ENCODE measurements at regions not wholly inside any gene's neighbourhood (a gene's known extent, or its start where the extent isn't known, plus 50 kb on each side); places are given as distances from the start of the nearest gene placed in this dataset.

- H3K27me3 Mint-ChIP-seq (ENCODE audit: low read depth in 3 of 3): no peaks in the 10 kb centered on the region
- H3K9me3 Mint-ChIP-seq: peaks cover 5 to 52% (median 20%) of the 10 kb centered on the region in 6 donors
- no peak for DNase-seq
- peaks cover 0 to 3% (median 0%) of the 10 kb centered on the region in 3 donors for H3K36me3 Mint-ChIP-seq
- no peak overlapping the region for H3K4me3 Mint-ChIP-seq
- H3K27ac Mint-ChIP-seq: no peak overlapping the region
- H3K4me1 Mint-ChIP-seq: no peaks in the 10 kb centered on the region
Measured at GRCh38 chr4:178738026-178738425, 1295.8 kb upstream of the AGA start.

GRCh38 chr4:178745203-178745602, 1303.0 kb upstream of the AGA start:
- Mint-ChIP-seq H3K9me3 (peaks cover 14 to 47% (median 29%) of the 10 kb centered on the region in 6 donors), H3K4me3 (no peak overlapping the region), H3K4me1 (no peaks in the 10 kb centered on the region), H3K27me3 (ENCODE audit: low read depth in 3 of 3) (no peaks in the 10 kb centered on the region), H3K36me3 (peaks cover 0 to 3% (median 0%) of the 10 kb centered on the region in 3 donors), H3K27ac (no peak overlapping the region)
- DNase-seq: no peak

DNA sequence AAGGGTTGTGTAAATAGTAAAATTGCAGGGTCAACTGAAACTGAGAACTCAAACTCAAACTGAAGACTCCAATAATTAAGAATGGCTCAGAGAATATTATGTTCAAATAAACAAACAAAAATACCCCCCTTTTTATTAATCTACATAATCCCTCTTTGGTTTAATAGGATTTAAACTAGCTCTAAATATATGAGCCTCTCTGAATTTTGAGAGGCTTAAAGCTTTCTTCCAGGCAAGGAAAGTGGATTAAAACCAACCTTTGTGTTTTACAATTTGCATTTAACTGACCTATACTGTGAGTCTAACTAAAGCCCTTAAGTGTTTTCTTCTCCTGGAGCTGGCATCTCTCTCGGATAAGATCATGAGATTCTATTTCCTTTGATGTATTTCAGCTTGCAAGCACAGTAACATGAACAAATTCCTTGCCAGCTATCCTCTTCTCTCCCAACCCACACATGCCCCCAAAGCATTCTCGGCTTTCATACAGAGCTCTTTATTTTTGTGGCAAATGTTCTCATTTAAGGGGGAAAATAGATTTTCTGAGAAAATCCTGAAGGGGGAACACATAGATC, 1310.8 kb upstream of the AGA start:
- no peak overlapping the region for H3K4me3 Mint-ChIP-seq
- DNase-seq: no peak
- H3K9me3 Mint-ChIP-seq: peaks cover 8 to 41% (median 10%) of the 10 kb centered on the region in 6 donors
- H3K27me3 Mint-ChIP-seq (ENCODE audit: low read depth in 3 of 3): no peaks in the 10 kb centered on the region
- H3K36me3 Mint-ChIP-seq: no peaks in the 10 kb centered on the region
- H3K4me1 Mint-ChIP-seq: no peaks in the 10 kb centered on the region
- no peak overlapping the region for H3K27ac Mint-ChIP-seq

DNA sequence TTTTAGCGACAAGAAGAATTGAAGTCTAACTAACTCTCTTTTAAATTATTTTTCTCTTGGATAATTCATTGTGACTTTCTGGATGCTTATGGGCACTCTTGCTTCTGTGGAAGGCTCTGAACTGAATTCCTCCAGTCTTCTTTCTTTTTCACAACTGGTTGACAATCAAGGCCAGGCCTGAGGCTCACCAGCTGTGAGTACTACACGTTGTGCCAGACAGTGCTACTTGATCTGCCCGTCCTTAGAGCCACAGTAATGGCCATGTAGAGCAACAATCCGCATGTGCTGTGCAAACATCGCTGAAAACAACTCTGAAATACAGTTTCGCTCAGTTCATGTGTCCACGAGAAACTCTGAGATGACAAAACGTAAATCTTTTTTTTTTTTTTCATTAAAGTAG, 1336.3 kb upstream of the AGA start:
- Mint-ChIP-seq H3K4me1 (no peaks in the 10 kb centered on the region), H3K27me3 (ENCODE audit: low read depth in 3 of 3) (no peaks in the 10 kb centered on the region), H3K36me3 (no peaks in the 10 kb centered on the region), H3K27ac (no peak overlapping the region), H3K4me3 (no peak overlapping the region), H3K9me3 (peaks cover 10 to 43% (median 23%) of the 10 kb centered on the region in 6 donors)
- DNase-seq: no peak

- Mint-ChIP-seq H3K4me1 (no peaks in the 10 kb centered on the region), H3K36me3 (no peaks in the 10 kb centered on the region), H3K27me3 (ENCODE audit: low read depth in 3 of 3) (no peaks in the 10 kb centered on the region), H3K4me3 (no peak overlapping the region), H3K27ac (no peak overlapping the region), H3K9me3 (peaks cover 16 to 52% (median 31%) of the 10 kb centered on the region in 6 donors)
- DNase-seq: no peak
Measured at GRCh38 chr4:178781779-178782178, 1339.5 kb upstream of the AGA start.

GRCh38 chr4:178784491-178784890, 1342.3 kb upstream of the AGA start:
- H3K27me3 Mint-ChIP-seq (ENCODE audit: low read depth in 3 of 3): no peaks in the 10 kb centered on the region
- peaks cover 12 to 43% (median 31%) of the 10 kb centered on the region in 6 donors for H3K9me3 Mint-ChIP-seq
- no peaks in the 10 kb centered on the region for H3K4me1 Mint-ChIP-seq
- H3K27ac Mint-ChIP-seq: no peak overlapping the region
- no peak for DNase-seq
- H3K36me3 Mint-ChIP-seq: no peaks in the 10 kb centered on the region
- H3K4me3 Mint-ChIP-seq: no peak overlapping the region

DNA sequence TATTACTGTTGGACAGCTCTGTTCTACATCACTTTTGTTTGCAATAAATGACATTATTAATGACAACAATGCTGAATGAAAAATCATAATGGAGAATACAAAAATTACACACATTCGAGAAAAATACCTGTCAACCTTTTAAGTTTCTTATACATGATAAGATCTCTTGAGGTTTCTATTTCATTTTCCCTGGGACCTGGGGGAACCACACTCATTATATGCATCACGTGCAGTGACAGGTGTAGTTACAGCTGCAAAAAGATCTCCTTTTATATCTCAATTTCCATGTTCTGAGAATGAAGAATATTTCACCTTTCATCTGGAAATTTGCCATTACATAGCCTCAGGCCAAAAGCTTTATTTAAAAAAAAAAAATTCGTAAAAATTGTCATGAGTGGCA, 1347.0 kb upstream of the AGA start:
- Mint-ChIP-seq H3K4me3 (no peak overlapping the region), H3K9me3 (peaks cover 13 to 59% (median 26%) of the 10 kb centered on the region in 6 donors), H3K36me3 (no peaks in the 10 kb centered on the region), H3K27ac (no peak overlapping the region), H3K27me3 (ENCODE audit: low read depth in 3 of 3) (no peaks in the 10 kb centered on the region), H3K4me1 (no peaks in the 10 kb centered on the region)
- no peak for DNase-seq

DNA sequence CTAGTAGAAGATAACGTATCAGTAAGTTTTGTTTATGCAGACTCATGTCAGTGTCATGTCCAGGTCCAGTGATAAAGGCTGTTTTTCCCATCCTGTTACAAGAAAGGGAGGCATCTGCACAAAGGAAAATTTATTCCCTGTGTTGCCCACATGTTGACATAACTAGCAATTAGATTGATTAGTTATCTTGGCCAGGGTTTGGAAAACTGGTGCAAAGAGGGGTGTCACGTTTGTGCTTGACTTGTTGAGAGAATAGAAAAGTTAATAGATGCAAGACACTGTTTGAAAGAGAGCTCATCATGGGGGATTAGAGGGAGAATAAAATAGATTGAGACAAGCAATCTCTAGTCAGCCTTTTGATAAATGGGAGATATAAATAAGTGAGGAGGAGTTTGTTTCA, 1357.0 kb upstream of the AGA start:
- no peaks in the 10 kb centered on the region for H3K27me3 Mint-ChIP-seq (ENCODE audit: low read depth in 3 of 3)
- H3K27ac Mint-ChIP-seq: no peak overlapping the region
- H3K36me3 Mint-ChIP-seq: peaks cover 0 to 3% (median 0%) of the 10 kb centered on the region in 3 donors
- no peaks in the 10 kb centered on the region for H3K4me1 Mint-ChIP-seq
- no peak for DNase-seq
- H3K9me3 Mint-ChIP-seq: peaks cover 24 to 61% (median 41%) of the 10 kb centered on the region in 6 donors
- H3K4me3 Mint-ChIP-seq: no peak overlapping the region

DNA sequence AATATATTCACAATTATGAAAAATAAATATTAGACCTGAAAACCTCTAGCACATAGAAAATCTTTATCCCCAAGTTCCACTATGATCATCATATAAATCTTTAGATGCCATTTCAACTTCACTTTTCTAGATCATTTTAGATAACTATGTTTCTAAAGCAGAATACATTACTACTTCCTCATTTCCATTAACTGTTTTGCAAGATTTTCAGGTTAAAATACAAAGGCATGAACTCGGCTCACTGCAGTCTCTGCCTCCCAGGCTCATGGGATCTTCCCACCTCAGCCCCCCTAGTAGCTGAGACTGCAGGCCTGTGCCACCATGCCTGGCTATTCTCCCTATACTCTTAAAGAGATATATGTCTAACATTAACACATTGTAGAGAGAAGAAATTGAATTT, 1365.9 kb upstream of the AGA start:
- Mint-ChIP-seq H3K4me3 (no peak overlapping the region), H3K27me3 (ENCODE audit: low read depth in 3 of 3) (no peaks in the 10 kb centered on the region), H3K27ac (no peak overlapping the region), H3K4me1 (no peaks in the 10 kb centered on the region), H3K9me3 (peaks cover under 1 to 40% (median 8%) of the 10 kb centered on the region in 6 donors), H3K36me3 (no peaks in the 10 kb centered on the region)
- DNase-seq: no peak

DNA sequence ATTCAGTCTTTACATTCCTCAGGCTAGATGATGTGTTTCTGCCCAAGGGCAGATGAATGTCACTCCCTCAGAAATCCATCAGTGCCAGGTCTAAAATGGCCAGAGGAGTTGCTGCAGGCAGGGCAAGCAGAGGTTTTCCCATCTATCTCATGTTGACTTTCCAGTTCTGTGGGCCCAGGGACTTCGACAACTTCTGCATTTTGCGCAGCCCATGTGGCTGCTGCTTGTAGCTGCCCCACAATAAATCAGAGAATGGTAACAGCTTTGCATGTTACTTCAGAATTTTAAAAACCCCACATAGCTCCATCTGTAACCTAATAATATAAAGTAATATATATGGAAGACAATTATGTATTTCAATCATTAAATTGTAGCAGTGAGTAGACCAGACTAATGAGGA, 1367.7 kb upstream of the AGA start:
- H3K4me1 Mint-ChIP-seq: no peaks in the 10 kb centered on the region
- no peak overlapping the region for H3K4me3 Mint-ChIP-seq
- H3K9me3 Mint-ChIP-seq: peaks cover 4 to 29% (median 8%) of the 10 kb centered on the region in 6 donors
- no peak for DNase-seq
- no peaks in the 10 kb centered on the region for H3K27me3 Mint-ChIP-seq (ENCODE audit: low read depth in 3 of 3)
- H3K36me3 Mint-ChIP-seq: no peaks in the 10 kb centered on the region
- H3K27ac Mint-ChIP-seq: no peak overlapping the region

DNA sequence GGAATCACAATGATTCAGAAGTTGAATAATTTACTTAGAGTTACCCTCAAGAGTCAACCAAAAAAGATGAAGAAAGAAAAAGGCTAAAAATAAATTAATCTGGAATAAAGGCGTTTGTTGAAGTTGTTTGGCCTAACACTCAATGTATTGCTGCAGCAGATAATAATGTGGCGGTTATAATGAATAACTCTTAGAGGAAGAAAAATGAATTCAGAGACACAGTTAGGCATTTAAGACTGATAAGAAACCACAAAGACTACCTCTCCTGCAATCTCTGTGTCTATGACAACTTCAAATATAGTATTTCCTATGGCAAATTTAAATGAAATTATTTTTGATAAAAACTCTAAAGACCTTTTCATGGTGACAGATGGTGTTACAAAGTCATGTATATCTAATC, 1369.1 kb upstream of the AGA start:
- H3K4me3 Mint-ChIP-seq: no peak overlapping the region
- H3K36me3 Mint-ChIP-seq: peaks cover 0 to 4% (median 0%) of the 10 kb centered on the region in 3 donors
- no peaks in the 10 kb centered on the region for H3K4me1 Mint-ChIP-seq
- H3K9me3 Mint-ChIP-seq: peaks cover 7 to 35% (median 14%) of the 10 kb centered on the region in 6 donors
- no peak for DNase-seq
- H3K27me3 Mint-ChIP-seq (ENCODE audit: low read depth in 3 of 3): no peaks in the 10 kb centered on the region
- H3K27ac Mint-ChIP-seq: no peak overlapping the region

GRCh38 chr4:178812866-178813265, 1370.6 kb upstream of the AGA start:
- Mint-ChIP-seq H3K36me3 (peaks cover 0 to 4% (median 0%) of the 10 kb centered on the region in 3 donors), H3K27ac (no peak overlapping the region), H3K4me3 (no peak overlapping the region), H3K9me3 (peaks cover 6 to 47% (median 17%) of the 10 kb centered on the region in 6 donors), H3K27me3 (ENCODE audit: low read depth in 3 of 3) (no peaks in the 10 kb centered on the region), H3K4me1 (no peaks in the 10 kb centered on the region)
- no peak for DNase-seq

DNA sequence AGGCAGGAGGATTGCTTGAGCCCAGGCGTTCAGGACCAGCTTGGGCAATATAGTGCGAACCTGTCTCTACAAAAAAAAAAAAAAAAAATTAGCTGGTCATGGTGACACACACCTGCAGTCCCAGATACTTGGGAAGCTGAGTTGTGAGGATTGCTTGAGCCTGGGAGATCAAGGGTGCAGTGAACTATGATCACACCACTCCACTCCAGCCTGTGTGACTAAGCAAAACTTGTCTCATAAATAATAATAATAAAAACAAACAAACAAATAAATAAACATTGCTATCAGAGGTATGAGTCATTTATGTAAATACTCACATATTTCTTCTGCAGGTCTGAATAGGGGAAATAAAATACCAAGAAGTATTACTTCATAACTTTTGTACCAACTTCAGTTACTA, 1372.7 kb upstream of the AGA start:
- no peak for DNase-seq
- Mint-ChIP-seq H3K4me3 (no peak overlapping the region), H3K27me3 (ENCODE audit: low read depth in 3 of 3) (no peaks in the 10 kb centered on the region), H3K36me3 (peaks cover 0 to 4% (median 0%) of the 10 kb centered on the region in 3 donors), H3K27ac (no peak overlapping the region), H3K9me3 (peaks cover 11 to 49% (median 20%) of the 10 kb centered on the region in 6 donors), H3K4me1 (no peaks in the 10 kb centered on the region)

DNA sequence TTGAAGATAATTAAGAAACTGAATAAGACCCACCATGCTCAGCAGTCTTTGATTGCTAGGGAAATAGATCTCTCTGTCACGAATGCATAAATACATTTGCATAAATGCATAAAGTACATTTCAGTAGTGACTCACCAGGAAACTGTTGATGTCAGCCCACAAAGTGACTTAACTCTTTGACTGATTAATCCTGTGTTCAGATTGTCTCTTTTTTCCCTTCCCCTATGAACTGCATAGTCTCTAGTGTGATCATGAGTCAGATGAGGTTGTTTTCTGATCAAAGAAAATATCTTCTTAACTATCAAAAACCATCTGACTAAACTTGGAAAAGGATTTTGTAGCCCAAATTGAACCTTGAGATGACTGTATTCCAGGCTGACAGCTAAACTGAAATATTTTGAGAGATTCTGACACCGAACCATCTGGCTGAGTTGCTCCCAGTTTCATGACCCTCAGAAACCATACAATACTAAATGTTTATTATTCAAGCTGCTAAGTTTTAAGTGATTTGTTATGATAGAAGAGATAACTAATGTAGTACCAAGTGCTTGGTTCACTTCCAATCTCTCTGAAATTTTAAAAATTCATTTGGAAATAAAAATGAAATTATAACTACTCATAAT, 1381.5 kb upstream of the AGA start:
- no peak overlapping the region for H3K4me3 Mint-ChIP-seq

DNA sequence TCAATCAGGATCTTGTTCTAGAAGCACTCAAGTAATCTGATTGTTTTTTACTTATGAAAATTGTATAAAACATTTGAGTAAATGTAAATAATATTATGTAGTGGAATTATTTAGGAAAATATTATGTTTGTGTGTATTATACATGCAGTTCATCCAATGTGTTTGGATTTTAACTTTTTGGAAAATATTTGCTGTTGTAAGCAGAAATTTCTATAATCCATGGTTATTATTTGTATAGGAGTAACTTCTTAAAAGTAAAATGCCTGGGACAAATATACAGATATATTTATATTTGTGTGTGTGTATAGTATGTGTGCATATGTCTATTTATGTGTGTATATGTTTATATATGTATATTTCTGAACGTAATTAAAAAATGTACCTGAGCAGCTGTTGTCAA, 1394.6 kb upstream of the AGA start:
- H3K4me3 Mint-ChIP-seq: no peak overlapping the region
- no peak overlapping the region for H3K27ac Mint-ChIP-seq
- no peak for DNase-seq
- H3K4me1 Mint-ChIP-seq: no peaks in the 10 kb centered on the region
- peaks cover 0 to 7% (median 0%) of the 10 kb centered on the region in 3 donors for H3K27me3 Mint-ChIP-seq (ENCODE audit: low read depth in 3 of 3)
- H3K36me3 Mint-ChIP-seq: no peaks in the 10 kb centered on the region
- peaks cover 9 to 46% (median 15%) of the 10 kb centered on the region in 6 donors for H3K9me3 Mint-ChIP-seq

More for the DNA sequence above, 1381.5 kb upstream of the AGA start:
- peaks cover 18 to 51% (median 33%) of the 10 kb centered on the region in 6 donors for H3K9me3 Mint-ChIP-seq
- no peak for DNase-seq
- no peaks in the 10 kb centered on the region for H3K4me1 Mint-ChIP-seq
- H3K27me3 Mint-ChIP-seq (ENCODE audit: low read depth in 3 of 3): peaks cover 0 to 5% (median 0%) of the 10 kb centered on the region in 3 donors
- H3K36me3 Mint-ChIP-seq: peaks cover 0 to 4% (median 0%) of the 10 kb centered on the region in 3 donors
- H3K27ac Mint-ChIP-seq: no peak overlapping the region

Data from immature natural killer cell (primary cell).